Natural killer cell treated with Interleukin-12 subunit alpha and Interleukin-12 subunit beta and Interleukin-15 and Interleukin-18, amount 100 ng/mL, for 72 hours (primary cell): ENCODE measurements at regions not wholly inside any gene's neighbourhood (a gene's known extent, or its start where the extent isn't known, plus 50 kb on each side); places are given as distances from the start of the nearest gene placed in this dataset.
"Not testable (repeated sequence)": the region's sequence is repeated elsewhere in the genome, so short reads cannot be mapped to it uniquely, and the experiment has no call there.

Experiments
- ATAC-seq, 2 donors: fragments of 150-1000 bp; cut with Tn5 transposase in 1 of 2; sonication (Bioruptor Pico), chemical (Tn5 transposase) in 1 of 2; 2 replicates each; pipeline ENCODE4 v1.10.0; 2021
- DNase-seq: peaks from one replicate; pipeline ENCODE4 v3.0.0; 2022; ENCODE audit warnings: low spot score
- H3K27ac Mint-ChIP-seq, 2 donors: 1 replicate in 1 of 2; 2 replicates in 1 of 2; pipeline ENCODE4 v1.8.0; 2022; ENCODE audit warnings: mixed read lengths in 2 of 2, mild to moderate bottlenecking in 1 of 2, moderate library complexity in 1 of 2
- H3K27me3 Mint-ChIP-seq, 2 donors: 1 replicate in 1 of 2; 2 replicates in 1 of 2; pipeline ENCODE4 v1.8.0; 2022; ENCODE audit warnings: mixed read lengths in 2 of 2
- H3K36me3 Mint-ChIP-seq: one replicate; pipeline ENCODE4 v1.8.0; 2022; ENCODE audit warnings: mixed read lengths
- H3K4me1 Mint-ChIP-seq, 2 donors: 1 replicate in 1 of 2; 2 replicates in 1 of 2; pipeline ENCODE4 v1.8.0; 2022; ENCODE audit warnings: low read depth in 2 of 2, mixed read lengths in 2 of 2, mild to moderate bottlenecking in 1 of 2
- H3K4me3 Mint-ChIP-seq: one replicate; pipeline ENCODE4 v1.8.0; 2022; ENCODE audit warnings: mixed read lengths
- H3K9me3 Mint-ChIP-seq: 2 replicates; pipeline ENCODE4 v1.8.0; 2022; ENCODE audit warnings: mixed read lengths

GRCh38 chr1:866095-866494 is 57.6 kb upstream of the SAMD11 start:
- Mint-ChIP-seq H3K4me3 (no peak overlapping the region), H3K4me1 (peaks cover 0 to 8% of the 10 kb centered on the region in 2 donors), H3K9me3 (no peaks in the 10 kb centered on the region), H3K36me3 (no peaks in the 10 kb centered on the region), H3K27ac (no peak overlapping the region), H3K27me3 (peaks cover 27 to 44% of the 10 kb centered on the region in 2 donors)
- no peak for ATAC-seq
- no peak for DNase-seq

GRCh38 chr1:866631-867299 is 57.0 kb upstream of the SAMD11 start:
- not testable (repeated sequence) for H3K27ac Mint-ChIP-seq, DNase-seq, H3K9me3 Mint-ChIP-seq, H3K4me3 Mint-ChIP-seq, H3K36me3 Mint-ChIP-seq, ATAC-seq, H3K4me1 Mint-ChIP-seq
- H3K27me3 Mint-ChIP-seq: peaks cover 24 to 38% of the 10 kb centered on the region in 2 donors

GRCh38 chr1:867550-867949 is 56.2 kb upstream of the SAMD11 start:
- Mint-ChIP-seq H3K4me3 (peak overlapping the region; percentile 3), H3K27me3 (peaks cover 20 to 33% of the 10 kb centered on the region in 2 donors)
- H3K9me3 Mint-ChIP-seq, ATAC-seq, DNase-seq, H3K27ac Mint-ChIP-seq, H3K36me3 Mint-ChIP-seq, H3K4me1 Mint-ChIP-seq: not testable (repeated sequence)

DNA sequence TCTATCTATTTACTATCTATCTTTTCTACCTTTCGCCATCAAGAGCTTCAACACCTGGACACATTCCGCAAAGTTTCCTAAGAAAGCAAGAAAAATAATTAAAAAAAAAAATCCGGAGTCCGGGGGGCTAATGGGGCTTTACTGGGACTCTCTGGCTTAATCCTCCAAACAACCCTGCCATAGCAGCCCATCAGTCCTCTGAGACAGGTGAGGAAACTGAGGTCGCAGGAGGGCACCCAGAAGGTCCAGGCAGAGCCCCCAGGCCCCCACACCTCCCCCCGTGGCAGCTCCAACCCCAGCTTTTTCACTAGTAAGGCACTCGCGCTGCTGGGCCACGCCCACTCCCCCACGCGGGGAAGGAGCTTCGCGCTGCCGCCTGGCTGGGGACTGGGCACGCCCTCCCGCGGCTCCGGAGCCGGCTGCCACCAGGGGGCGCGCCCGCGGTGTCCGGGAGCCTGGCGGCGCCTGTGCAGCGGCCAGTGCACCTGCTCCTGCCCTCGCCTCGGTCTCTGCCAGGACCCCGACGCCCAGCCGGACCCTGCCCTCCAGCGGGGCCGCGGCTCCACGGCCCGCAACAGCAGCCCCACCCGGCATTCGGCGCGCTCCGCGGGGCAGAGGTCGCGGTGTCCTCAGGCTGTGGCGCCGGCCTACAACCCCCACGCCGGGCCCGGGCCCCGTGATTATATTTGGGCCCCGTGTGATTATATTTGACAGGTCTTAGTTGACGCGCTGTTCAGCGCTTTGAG is 54.1 kb upstream of the SAMD11 start:
- peak; percentile 87 for DNase-seq
- no peaks in the 10 kb centered on the region for H3K36me3 Mint-ChIP-seq
- H3K27ac Mint-ChIP-seq: no peak overlapping the region
- peaks cover 0 to 8% of the 10 kb centered on the region in 2 donors for H3K4me1 Mint-ChIP-seq
- peaks cover 14 to 24% of the 10 kb centered on the region in 2 donors for H3K27me3 Mint-ChIP-seq
- no peaks in the 10 kb centered on the region for H3K9me3 Mint-ChIP-seq
- ATAC-seq: peak; percentile 90 to 95
- peak overlapping the region; percentile 33 for H3K4me3 Mint-ChIP-seq
